Osteoblast (primary cell): ENCODE measurements at regions not wholly inside any gene's neighbourhood (a gene's known extent, or its start where the extent isn't known, plus 50 kb on each side); places are given as distances from the start of the nearest gene placed in this dataset.

Source experiments
- DNase-seq: peaks from one replicate; pipeline ENCODE4 v3.0.0; 2011; ENCODE audit warnings: low spot score, mixed read lengths; ENCODE audit not compliant: insufficient read length; ENCODE audit errors: missing footprints
- H2AFZ ChIP-seq: 2 replicates; pipeline ENCODE4 v1.6.0; 2011; ENCODE audit warnings: mild to moderate bottlenecking, low read length
- H3K27ac ChIP-seq: 2 replicates; pipeline ENCODE4 v1.5.1; 2011; ENCODE audit warnings: mild to moderate bottlenecking, low read depth, low read length, moderate library complexity
- H3K27me3 ChIP-seq: 2 replicates; pipeline ENCODE4 v1.6.0; 2012; ENCODE audit warnings: mild to moderate bottlenecking, control low read depth, inconsistent platforms, low read length, moderate library complexity; ENCODE audit not compliant: insufficient read depth
- H3K36me3 ChIP-seq: 2 replicates; pipeline ENCODE4 v1.5.1; 2011; ENCODE audit warnings: mild to moderate bottlenecking, low read length, control low read depth, moderate library complexity; ENCODE audit not compliant: insufficient read depth
- H3K4me1 ChIP-seq: 2 replicates; pipeline ENCODE4 v1.5.1; 2011; ENCODE audit warnings: mild to moderate bottlenecking, low read length, control low read depth, moderate library complexity; ENCODE audit not compliant: insufficient read depth
- H3K4me2 ChIP-seq: 2 replicates; pipeline ENCODE4 v1.6.0; 2011; ENCODE audit warnings: mild to moderate bottlenecking, low read length; ENCODE audit not compliant: insufficient read depth
- H3K4me3 ChIP-seq: fragments of 200-600 bp; sonication (generic); 3 replicates; pipeline ENCODE4 v1.5.1; 2012; ENCODE audit warnings: mild to moderate bottlenecking, low read length, inconsistent platforms; ENCODE audit not compliant: insufficient read depth
- H3K79me2 ChIP-seq: 2 replicates; pipeline ENCODE4 v1.6.0; 2012; ENCODE audit warnings: mild to moderate bottlenecking, low read length, control low read depth, inconsistent platforms; ENCODE audit not compliant: insufficient read depth
- H3K9me3 ChIP-seq: 2 replicates; pipeline ENCODE4 v1.5.1; 2011; ENCODE audit warnings: low read depth, low read length, control low read depth
- H4K20me1 ChIP-seq: 2 replicates; pipeline ENCODE4 v1.6.0; 2012; ENCODE audit warnings: mild to moderate bottlenecking, low read length, control low read depth; ENCODE audit not compliant: insufficient read depth
- TF ChIP-seq, protein P1 (sequence below): IDR thresholded peaks from 2 replicates; pipeline ENCODE4 v1.5.1; 2011; ENCODE audit warnings: mild to moderate bottlenecking, low read depth, low read length, moderate library complexity; ENCODE audit errors: extremely low read depth

DNA sequence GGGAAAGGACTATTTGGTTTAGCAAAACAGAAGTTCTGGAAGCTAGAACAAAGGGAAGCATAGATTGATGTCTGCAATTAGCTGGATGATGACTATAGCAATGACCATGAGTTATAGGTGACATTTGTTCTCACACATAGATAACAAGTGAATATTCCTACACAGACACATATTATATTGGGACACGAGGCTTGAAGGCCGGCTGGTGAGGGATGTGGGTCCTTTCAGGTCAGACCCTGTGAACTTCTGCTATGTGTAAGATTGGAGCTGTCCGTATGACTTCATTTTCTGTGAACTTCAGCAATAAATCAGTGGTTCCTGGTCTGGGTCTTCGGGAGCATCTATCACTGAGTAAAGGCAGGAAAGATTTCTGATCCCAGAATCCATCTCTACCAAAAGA lies 253.6 kb upstream of the CFAP20DC start:
- Histone ChIP-seq H4K20me1 (no peaks in the 10 kb centered on the region), H3K36me3 (no peaks in the 10 kb centered on the region), H3K4me1 (no peaks in the 10 kb centered on the region)

GRCh38 chr3:59302442-59302841 lies 252.6 kb upstream of the CFAP20DC start:
- H4K20me1 ChIP-seq, result no peaks in the 10 kb centered on the region
- H3K4me2 ChIP-seq, result no peak overlapping the region
- no peak overlapping the region for H3K27ac ChIP-seq
- no peak for DNase-seq
- H3K27me3 ChIP-seq, result no peaks in the 10 kb centered on the region
- H3K9me3 ChIP-seq, result no peaks in the 10 kb centered on the region
- H2AFZ ChIP-seq, result no peak overlapping the region
- no peaks in the 10 kb centered on the region for H3K4me1 ChIP-seq
- no peak overlapping the region for H3K4me3 ChIP-seq
- no peaks in the 10 kb centered on the region for H3K36me3 ChIP-seq
- no peaks in the 10 kb centered on the region for H3K79me2 ChIP-seq
- TF ChIP-seq, protein P1, sequence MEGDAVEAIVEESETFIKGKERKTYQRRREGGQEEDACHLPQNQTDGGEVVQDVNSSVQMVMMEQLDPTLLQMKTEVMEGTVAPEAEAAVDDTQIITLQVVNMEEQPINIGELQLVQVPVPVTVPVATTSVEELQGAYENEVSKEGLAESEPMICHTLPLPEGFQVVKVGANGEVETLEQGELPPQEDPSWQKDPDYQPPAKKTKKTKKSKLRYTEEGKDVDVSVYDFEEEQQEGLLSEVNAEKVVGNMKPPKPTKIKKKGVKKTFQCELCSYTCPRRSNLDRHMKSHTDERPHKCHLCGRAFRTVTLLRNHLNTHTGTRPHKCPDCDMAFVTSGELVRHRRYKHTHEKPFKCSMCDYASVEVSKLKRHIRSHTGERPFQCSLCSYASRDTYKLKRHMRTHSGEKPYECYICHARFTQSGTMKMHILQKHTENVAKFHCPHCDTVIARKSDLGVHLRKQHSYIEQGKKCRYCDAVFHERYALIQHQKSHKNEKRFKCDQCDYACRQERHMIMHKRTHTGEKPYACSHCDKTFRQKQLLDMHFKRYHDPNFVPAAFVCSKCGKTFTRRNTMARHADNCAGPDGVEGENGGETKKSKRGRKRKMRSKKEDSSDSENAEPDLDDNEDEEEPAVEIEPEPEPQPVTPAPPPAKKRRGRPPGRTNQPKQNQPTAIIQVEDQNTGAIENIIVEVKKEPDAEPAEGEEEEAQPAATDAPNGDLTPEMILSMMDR, result no peak

More for the DNA sequence above, 253.6 kb upstream of the CFAP20DC start:
- no peaks in the 10 kb centered on the region for H3K79me2 ChIP-seq
- no peak overlapping the region for H3K4me3 ChIP-seq
- H3K9me3 ChIP-seq, result no peaks in the 10 kb centered on the region
- no peaks in the 10 kb centered on the region for H3K27me3 ChIP-seq
- no peak overlapping the region for H3K27ac ChIP-seq
- no peak overlapping the region for H2AFZ ChIP-seq
- TF ChIP-seq, protein P1, result no peak
- no peak overlapping the region for H3K4me2 ChIP-seq
- DNase-seq, result no peak

DNA sequence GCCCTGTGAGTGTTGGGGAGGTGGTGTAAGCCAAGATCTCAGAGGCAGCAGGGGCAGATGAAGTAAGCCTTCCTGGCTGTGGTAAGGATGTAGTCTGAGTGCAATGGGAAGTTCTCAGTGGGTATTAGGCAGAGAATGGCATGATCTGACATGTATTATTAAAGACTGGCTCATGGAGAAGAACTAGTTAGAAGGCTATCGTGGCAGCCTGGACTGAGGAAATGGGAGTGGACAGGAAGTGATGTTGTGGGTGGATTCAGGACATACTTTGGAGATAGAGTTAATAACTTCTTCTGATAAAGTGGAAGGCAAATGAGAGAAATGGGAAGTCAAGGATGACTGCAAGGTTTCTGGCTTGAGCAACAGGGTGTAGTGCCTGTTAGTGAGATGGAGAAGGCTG lies 250.9 kb upstream of the CFAP20DC start:
- H3K27me3 ChIP-seq, result no peaks in the 10 kb centered on the region
- H3K36me3 ChIP-seq, result no peaks in the 10 kb centered on the region
- H3K27ac ChIP-seq, result no peak overlapping the region
- peak overlapping the region; percentile 82 for H2AFZ ChIP-seq
- TF ChIP-seq, protein P1, result no peak
- no peaks in the 10 kb centered on the region for H3K79me2 ChIP-seq
- no peaks in the 10 kb centered on the region for H4K20me1 ChIP-seq
- H3K4me3 ChIP-seq, result no peak overlapping the region
- H3K4me1 ChIP-seq, result no peaks in the 10 kb centered on the region
- DNase-seq, result no peak
- no peak overlapping the region for H3K4me2 ChIP-seq
- H3K9me3 ChIP-seq, result no peaks in the 10 kb centered on the region

GRCh38 chr3:59299561-59299960 lies 249.7 kb upstream of the CFAP20DC start:
- Histone ChIP-seq H4K20me1 (no peaks in the 10 kb centered on the region), H3K4me2 (no peak overlapping the region), H3K27ac (no peak overlapping the region), H3K79me2 (no peaks in the 10 kb centered on the region), H2AFZ (no peak overlapping the region), H3K9me3 (no peaks in the 10 kb centered on the region), H3K4me1 (no peaks in the 10 kb centered on the region), H3K4me3 (no peak overlapping the region), H3K36me3 (no peaks in the 10 kb centered on the region), H3K27me3 (no peaks in the 10 kb centered on the region)
- no peak for DNase-seq
- TF ChIP-seq, protein P1, result no peak
